B cell (primary cell): ENCODE measurements at regions not wholly inside any gene's neighbourhood (a gene's known extent, or its start where the extent isn't known, plus 50 kb on each side); places are given as distances from the start of the nearest gene placed in this dataset.

Experiments
- CTCF ChIP-seq: fragments of 200-600 bp; IDR thresholded peaks from one replicate; pipeline ENCODE4 v1.8.0; 2022; ENCODE audit warnings: antibody characterized with exemption, mild to moderate bottlenecking
- EZH2 ChIP-seq: IDR thresholded peaks from 2 replicates; pipeline ENCODE4 v1.6.1; 2012; ENCODE audit warnings: borderline replicate concordance, low read depth, mild to moderate bottlenecking, moderate library complexity, low read length; ENCODE audit not compliant: insufficient read depth, poor library complexity, severe bottlenecking

- TF ChIP-seq CTCF (no peak), EZH2 (no peak)
Observed at GRCh38 chr3:30437171-30437601, 169.2 kb upstream of the TGFBR2 start.
